ENCODE measurements at regions not wholly inside any gene's neighbourhood (a gene's known extent, or its start where the extent isn't known, plus 50 kb on each side); places are given as distances from the start of the nearest gene placed in this dataset.

- H3K4me2 ChIP-seq (ENCODE audit: low read length): no peak overlapping the region
- no peak overlapping the region for H3K27ac ChIP-seq (ENCODE audit: low read depth, low read length)
- no peak overlapping the region for H2AFZ ChIP-seq (ENCODE audit: low read depth, low read length, poor library complexity, severe bottlenecking)
- H3K36me3 ChIP-seq (ENCODE audit: control insufficient read depth in 1 of 2, insufficient read depth in 2 of 2, low read length in 2 of 2): no peaks in the 10 kb centered on the region
- POLR2A ChIA-PET: no interaction called here
- no peaks in the 10 kb centered on the region for H3K4me1 ChIP-seq (ENCODE audit: control insufficient read depth in 1 of 2, insufficient read depth in 2 of 2, low read length in 2 of 2)
- no peak overlapping the region for H3K9ac ChIP-seq (ENCODE audit: low read length)
- intact Hi-C loops (cut with micrococcal nuclease): loop anchor here (10.0 kb wide), 1 partner anchor 352 kb away; no protein-coding TSS in a partner anchor
- no peaks in the 10 kb centered on the region for H3K9me2 ChIP-seq (ENCODE audit: insufficient read depth)
- no TSS peak for BruUV-seq (replicated peaks)
- H3K9me3 ChIP-seq (ENCODE audit: control insufficient read depth in 1 of 2, insufficient read depth in 1 of 2, low read depth in 1 of 2, low read length in 2 of 2): no peaks in the 10 kb centered on the region
- RAD21 ChIA-PET (ENCODE audit: low non-redundant PET in 1 of 2, low total read pairs in 2 of 2, uncharacterized antibody in 2 of 2, unreplicated experiment in 2 of 2): no interaction called here
- TF ChIP-seq RAD21 (IDR thresholded peaks at IDR 0.05; ENCODE audit: low read depth): peak; percentile 9; the same call in 1 of the 2 replicates
- no peak for TF ChIP-seq MAX (IDR thresholded peaks at IDR 0.05)
- peak in 2 of 3 experiments; percentile 20 to 34; a peak in 1 of 6 replicates for TF ChIP-seq CTCF (IDR thresholded peaks at IDR 0.05 in 2 of 3, conservative IDR thresholded peaks at IDR 0.05 in 1 of 3; ENCODE audit: borderline replicate concordance in 1 of 3, insufficient read depth in 1 of 3, low read depth in 2 of 3, low read length in 2 of 3)
- H3K79me2 ChIP-seq (ENCODE audit: insufficient read depth, low read length): no peaks in the 10 kb centered on the region
- DNase-seq (ENCODE audit: low read depth, low spot score): no peak
- no peaks in the 10 kb centered on the region for H4K20me1 ChIP-seq (ENCODE audit: insufficient read depth)
- ATAC-seq: peak; percentile 34; the same call in 1 of the 2 replicates
- CTCF ChIA-PET: no interaction called here
- no peak overlapping the region for H3K4me3 ChIP-seq (replicated peaks in 1 of 2; ENCODE audit: low read depth in 1 of 2, low read length in 2 of 2)
- H3K27me3 ChIP-seq (ENCODE audit: insufficient read depth, low read length): no peaks in the 10 kb centered on the region
Measured at GRCh38 chr9:108412755-108413154, 443.0 kb downstream of the ACTL7B start.

- ChIA-PET RAD21 (ENCODE audit: low non-redundant PET in 1 of 2, low total read pairs in 2 of 2, uncharacterized antibody in 2 of 2, unreplicated experiment in 2 of 2) (no interaction called here), CTCF (no interaction called here), POLR2A (interaction anchor here (0.6 kb wide), 1 partner anchor 318 kb away, joined by 4 read pairs; no protein-coding TSS in a partner anchor)
- Histone ChIP-seq H3K9me2 (ENCODE audit: insufficient read depth) (no peaks in the 10 kb centered on the region), H3K36me3 (ENCODE audit: control insufficient read depth in 1 of 2, insufficient read depth in 2 of 2, low read length in 2 of 2) (no peaks in the 10 kb centered on the region), H3K9ac (ENCODE audit: low read length) (no peak overlapping the region), H3K4me3 (replicated peaks in 1 of 2; ENCODE audit: low read depth in 1 of 2, low read length in 2 of 2) (no peak overlapping the region), H3K27me3 (ENCODE audit: insufficient read depth, low read length) (no peaks in the 10 kb centered on the region), H3K4me2 (ENCODE audit: low read length) (no peak overlapping the region), H3K27ac (ENCODE audit: low read depth, low read length) (no peak overlapping the region), H3K4me1 (ENCODE audit: control insufficient read depth in 1 of 2, insufficient read depth in 2 of 2, low read length in 2 of 2) (no peaks in the 10 kb centered on the region), H2AFZ (ENCODE audit: low read depth, low read length, poor library complexity, severe bottlenecking) (peak overlapping the region; percentile 13), H4K20me1 (ENCODE audit: insufficient read depth) (no peaks in the 10 kb centered on the region), H3K9me3 (ENCODE audit: control insufficient read depth in 1 of 2, insufficient read depth in 1 of 2, low read depth in 1 of 2, low read length in 2 of 2) (no peaks in the 10 kb centered on the region), H3K79me2 (ENCODE audit: insufficient read depth, low read length) (no peaks in the 10 kb centered on the region)
- no peak for ATAC-seq
- TF ChIP-seq ATF3 (IDR thresholded peaks at IDR 0.05): no peak
- no peak for TF ChIP-seq EGR1 (IDR thresholded peaks at IDR 0.05; ENCODE audit: low read depth)
- TF ChIP-seq SRF (IDR thresholded peaks at IDR 0.05; ENCODE audit: low read depth): no peak
- no peak for TF ChIP-seq EZH2phosphoT487 (IDR thresholded peaks at IDR 0.05; ENCODE audit: borderline replicate concordance)
- TF ChIP-seq MAX (IDR thresholded peaks at IDR 0.05): no peak
- no peak for TF ChIP-seq RAD21 (IDR thresholded peaks at IDR 0.05; ENCODE audit: low read depth)
- no peak for TF ChIP-seq POLR2A (IDR thresholded peaks at IDR 0.05; ENCODE audit: borderline replicate concordance, extremely low read depth, insufficient read depth, insufficient read length)
- TF ChIP-seq SP1 (IDR thresholded peaks at IDR 0.05; ENCODE audit: low read depth): no peak
- no peak for TF ChIP-seq YY1 (IDR thresholded peaks at IDR 0.05; ENCODE audit: extremely low read depth, insufficient replicate concordance, low read depth, low read length)
- no peak for DNase-seq (ENCODE audit: low read depth, low spot score)
- no TSS peak for BruUV-seq (replicated peaks)
- intact Hi-C loops (cut with micrococcal nuclease): loop anchor here (10.0 kb wide), 1 partner anchor 353 kb away; no protein-coding TSS in a partner anchor
Measured at GRCh38 chr9:108411632-108412031, 444.2 kb downstream of the ACTL7B start.

All from HCT116 (cell line).